ENCODE measurements at regions not wholly inside any gene's neighbourhood (a gene's known extent, or its start where the extent isn't known, plus 50 kb on each side); places are given as distances from the start of the nearest gene placed in this dataset.
"Not testable (repeated sequence)": the region's sequence is repeated elsewhere in the genome, so short reads cannot be mapped to it uniquely, and the experiment has no call there.

- H3K27ac ChIP-seq: no peak overlapping the region
Measured at GRCh38 chr2:95728878-95729596, 137.2 kb downstream of the TRIM43 start.

GRCh38 chr2:95729597-95729955 lies 137.8 kb downstream of the TRIM43 start:
- no peak for DNase-seq

More at GRCh38 chr2:95728878-95729596, 137.2 kb downstream of the TRIM43 start:
- H3K36me3 ChIP-seq: no peaks in the 10 kb centered on the region
- peak in 1 of 3 donors; percentile 74 for DNase-seq
- no peak overlapping the region for H3K4me3 ChIP-seq
- H3K9me3 ChIP-seq: no peaks in the 10 kb centered on the region
- no peaks in the 10 kb centered on the region for H3K27me3 ChIP-seq
- no peak for TF ChIP-seq POLR2A (IDR thresholded peaks at IDR 0.05)
- peak in 5 of 6 experiments; percentile 36 to 80 (median 73) for TF ChIP-seq CTCF (IDR thresholded peaks at IDR 0.05)
- no peaks in the 10 kb centered on the region for H3K4me1 ChIP-seq

GRCh38 chr2:95730813-95731212 lies 139.0 kb downstream of the TRIM43 start:
- Histone ChIP-seq H3K4me3 (no peak overlapping the region), H3K27ac (no peak overlapping the region), H3K9me3 (no peaks in the 10 kb centered on the region), H3K4me1 (no peaks in the 10 kb centered on the region), H3K36me3 (no peaks in the 10 kb centered on the region), H3K27me3 (no peaks in the 10 kb centered on the region)
- TF ChIP-seq POLR2A (IDR thresholded peaks at IDR 0.05) (no peak), CTCF (IDR thresholded peaks at IDR 0.05) (no peak)
- DNase-seq: no peak

More at GRCh38 chr2:95729597-95729955, 137.8 kb downstream of the TRIM43 start:
- Histone ChIP-seq H3K4me1 (no peaks in the 10 kb centered on the region), H3K27ac (no peak overlapping the region), H3K4me3 (no peak overlapping the region), H3K9me3 (no peaks in the 10 kb centered on the region), H3K27me3 (no peaks in the 10 kb centered on the region), H3K36me3 (no peaks in the 10 kb centered on the region)
- no peak for TF ChIP-seq POLR2A (IDR thresholded peaks at IDR 0.05)
- TF ChIP-seq CTCF (IDR thresholded peaks at IDR 0.05): no peak

- Histone ChIP-seq H3K4me1 (no peaks in the 10 kb centered on the region), H3K9me3 (no peaks in the 10 kb centered on the region), H3K36me3 (no peaks in the 10 kb centered on the region), H3K27ac (no peak overlapping the region), H3K4me3 (no peak overlapping the region), H3K27me3 (no peaks in the 10 kb centered on the region)
- no peak for DNase-seq
- TF ChIP-seq CTCF (IDR thresholded peaks at IDR 0.05): no peak
- TF ChIP-seq POLR2A (IDR thresholded peaks at IDR 0.05): no peak
Measured at GRCh38 chr2:95734976-95735890, 143.4 kb downstream of the TRIM43 start.

- TF ChIP-seq CTCF (IDR thresholded peaks at IDR 0.05): no peak
- no peak for TF ChIP-seq POLR2A (IDR thresholded peaks at IDR 0.05)
- Histone ChIP-seq H3K9me3 (no peaks in the 10 kb centered on the region), H3K36me3 (no peaks in the 10 kb centered on the region), H3K4me3 (no peak overlapping the region), H3K27me3 (no peaks in the 10 kb centered on the region), H3K4me1 (no peaks in the 10 kb centered on the region), H3K27ac (no peak overlapping the region)
- DNase-seq: no peak
Measured at GRCh38 chr2:95738301-95738700, 146.5 kb downstream of the TRIM43 start.

GRCh38 chr2:95752126-95752525 lies 160.3 kb downstream of the TRIM43 start:
- not testable (repeated sequence) for H3K4me1 ChIP-seq, DNase-seq, H3K27me3 ChIP-seq, H3K27ac ChIP-seq, H3K4me3 ChIP-seq, H3K36me3 ChIP-seq, H3K9me3 ChIP-seq

- DNase-seq, H3K27ac ChIP-seq: not testable (repeated sequence)
Measured at GRCh38 chr2:95753812-95754211, 162.0 kb downstream of the TRIM43 start.

GRCh38 chr2:95754213-95754612 lies 162.4 kb downstream of the TRIM43 start:
- H3K9me3 ChIP-seq, DNase-seq, H3K27me3 ChIP-seq, H3K4me1 ChIP-seq, H3K4me3 ChIP-seq, H3K36me3 ChIP-seq, H3K27ac ChIP-seq: not testable (repeated sequence)

More at GRCh38 chr2:95753812-95754211, 162.0 kb downstream of the TRIM43 start:
- H3K36me3 ChIP-seq, H3K4me3 ChIP-seq, H3K9me3 ChIP-seq, H3K4me1 ChIP-seq, H3K27me3 ChIP-seq: not testable (repeated sequence)
